ENCODE measurements at regions not wholly inside any gene's neighbourhood (a gene's known extent, or its start where the extent isn't known, plus 50 kb on each side); places are given as distances from the start of the nearest gene placed in this dataset.
"Not testable (repeated sequence)": the region's sequence is repeated elsewhere in the genome, so short reads cannot be mapped to it uniquely, and the experiment has no call there.

GRCh38 chr9:67452941-67453340 lies 405.8 kb upstream of the ANKRD20A1 start:
- not testable (repeated sequence) for TF ChIP-seq CTCF, POLR2A (IDR thresholded peaks at IDR 0.05)
